ENCODE measurements at regions not wholly inside any gene's neighbourhood (a gene's known extent, or its start where the extent isn't known, plus 50 kb on each side); places are given as distances from the start of the nearest gene placed in this dataset.

GRCh38 chr5:141753971-141754713 lies 72.1 kb upstream of the ARAP3 start:
- no peak for TF ChIP-seq CTCF (IDR thresholded peaks at IDR 0.05; ENCODE audit: insufficient read depth, low read length, poor library complexity, severe bottlenecking)
- DNase-seq (ENCODE audit: low read depth): no peak
- Histone ChIP-seq H3K36me3 (ENCODE audit: control insufficient read depth, insufficient read depth, low read length) (no peaks in the 10 kb centered on the region), H3K27me3 (ENCODE audit: control insufficient read depth, insufficient read depth, low read length) (peaks cover 72% of the 10 kb centered on the region), H3K4me3 (ENCODE audit: low read depth, low read length) (no peak overlapping the region)

- TF ChIP-seq CTCF (IDR thresholded peaks at IDR 0.05; ENCODE audit: insufficient read depth, low read length, poor library complexity, severe bottlenecking): no peak
- no peak overlapping the region for H3K4me3 ChIP-seq (ENCODE audit: low read depth, low read length)
- peaks cover 70% of the 10 kb centered on the region for H3K27me3 ChIP-seq (ENCODE audit: control insufficient read depth, insufficient read depth, low read length)
- DNase-seq (ENCODE audit: low read depth): no peak
- H3K36me3 ChIP-seq (ENCODE audit: control insufficient read depth, insufficient read depth, low read length): no peaks in the 10 kb centered on the region
These were observed 71.3 kb upstream of the ARAP3 start for GRCh38 chr5:141753143-141753970.

- no peak overlapping the region for H3K4me3 ChIP-seq (ENCODE audit: low read depth, low read length)
- DNase-seq (ENCODE audit: low read depth): peak; percentile 64
- TF ChIP-seq CTCF (IDR thresholded peaks at IDR 0.05; ENCODE audit: insufficient read depth, low read length, poor library complexity, severe bottlenecking): no peak
- H3K36me3 ChIP-seq (ENCODE audit: control insufficient read depth, insufficient read depth, low read length): no peaks in the 10 kb centered on the region
- H3K27me3 ChIP-seq (ENCODE audit: control insufficient read depth, insufficient read depth, low read length): peaks cover 44% of the 10 kb centered on the region
These were observed 65.4 kb upstream of the ARAP3 start for GRCh38 chr5:141747152-141748141.

- Histone ChIP-seq H3K27me3 (ENCODE audit: control insufficient read depth, insufficient read depth, low read length) (peaks cover 44% of the 10 kb centered on the region), H3K4me3 (ENCODE audit: low read depth, low read length) (no peak overlapping the region), H3K36me3 (ENCODE audit: control insufficient read depth, insufficient read depth, low read length) (no peaks in the 10 kb centered on the region)
- DNase-seq (ENCODE audit: low read depth): no peak
- no peak for TF ChIP-seq CTCF (IDR thresholded peaks at IDR 0.05; ENCODE audit: insufficient read depth, low read length, poor library complexity, severe bottlenecking)
These were observed 64.4 kb upstream of the ARAP3 start for GRCh38 chr5:141746395-141746794.

GRCh38 chr5:141745390-141745789 lies 63.4 kb upstream of the ARAP3 start:
- no peak for TF ChIP-seq CTCF (IDR thresholded peaks at IDR 0.05; ENCODE audit: insufficient read depth, low read length, poor library complexity, severe bottlenecking)
- Histone ChIP-seq H3K27me3 (ENCODE audit: control insufficient read depth, insufficient read depth, low read length) (peaks cover 41% of the 10 kb centered on the region), H3K36me3 (ENCODE audit: control insufficient read depth, insufficient read depth, low read length) (no peaks in the 10 kb centered on the region), H3K4me3 (ENCODE audit: low read depth, low read length) (no peak overlapping the region)
- DNase-seq (ENCODE audit: low read depth): no peak
